Erythroblast (primary cell): ENCODE measurements at regions not wholly inside any gene's neighbourhood (a gene's known extent, or its start where the extent isn't known, plus 50 kb on each side); places are given as distances from the start of the nearest gene placed in this dataset.

Experiments used
- GATA1 ChIP-seq: IDR thresholded peaks from 2 replicates; pipeline ENCODE4 v1.6.1; 2011; ENCODE audit warnings: low read depth, mild to moderate bottlenecking, control low read depth, low read length, moderate library complexity
- POLR2A ChIP-seq: IDR thresholded peaks from 2 replicates; pipeline ENCODE4 v1.6.1; 2011; ENCODE audit warnings: mild to moderate bottlenecking, low read length

DNA sequence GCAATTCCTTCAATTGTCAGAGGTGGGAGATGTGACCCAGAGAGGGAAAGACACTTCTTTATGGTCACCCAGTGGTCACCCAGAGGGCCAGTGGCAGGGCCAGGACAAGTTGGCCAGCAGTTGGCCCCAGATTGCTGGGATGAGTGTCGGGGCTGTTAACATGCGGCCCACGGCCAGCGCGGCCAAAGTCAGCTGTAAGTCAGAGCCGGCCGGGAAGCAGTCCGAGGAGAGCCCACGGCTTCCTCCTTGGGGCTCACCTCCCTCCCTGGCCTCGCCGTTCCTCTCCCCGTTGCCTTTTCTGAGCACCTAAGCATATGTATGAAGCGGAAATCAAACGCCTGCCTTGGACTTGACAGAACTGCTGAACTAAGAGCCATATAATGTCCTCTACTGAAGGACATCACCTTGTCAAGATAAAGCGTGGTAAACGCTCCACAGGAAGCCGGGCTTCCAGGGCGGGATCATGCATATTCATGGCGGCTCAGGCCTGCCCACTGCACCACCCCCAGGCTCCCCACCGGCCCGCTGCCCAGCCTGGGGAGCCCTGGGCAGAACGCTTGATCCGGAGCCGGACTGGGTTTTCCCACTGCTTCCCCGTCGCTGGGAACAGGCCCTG, 245.4 kb upstream of the POU3F1 start:
- TF ChIP-seq POLR2A = no peak
- no peak for TF ChIP-seq GATA1
